ENCODE measurements at regions not wholly inside any gene's neighbourhood (a gene's known extent, or its start where the extent isn't known, plus 50 kb on each side); places are given as distances from the start of the nearest gene placed in this dataset.

DNA sequence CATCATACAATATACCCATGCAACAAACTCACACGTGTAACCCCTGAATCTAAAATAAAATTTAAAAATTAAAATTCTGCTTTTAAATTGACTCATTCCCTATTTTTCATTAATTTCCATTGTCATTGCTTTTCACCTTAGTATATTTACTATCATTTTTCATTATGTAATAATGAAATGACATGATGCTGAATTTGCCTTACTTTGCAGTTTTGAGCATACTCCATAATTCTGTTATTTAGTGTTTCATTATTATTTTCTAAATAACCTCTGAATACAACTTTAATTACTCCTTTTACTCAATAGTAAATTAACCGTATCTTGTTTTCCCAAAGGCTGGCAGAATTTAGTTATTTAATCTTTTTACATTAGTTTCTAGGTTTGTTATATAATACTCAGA, 719.6 kb downstream of the DOK5 start:
- TF ChIP-seq POLR2A (IDR thresholded peaks at IDR 0.05; ENCODE audit: low read depth) (no peak), CTCF (IDR thresholded peaks at IDR 0.05) (no peak), EP300 (IDR thresholded peaks at IDR 0.05) (no peak), POLR2AphosphoS5 (IDR thresholded peaks at IDR 0.05) (no peak)

Measured in esophagus muscularis mucosa (tissue), 4 donors.